HEK293T (cell line): ENCODE measurements at regions not wholly inside any gene's neighbourhood (a gene's known extent, or its start where the extent isn't known, plus 50 kb on each side); places are given as distances from the start of the nearest gene placed in this dataset.

ENCODE experiments used
- BHLHE40 ChIP-seq: fragments of 450-650 bp; IDR thresholded peaks from 2 replicates; pipeline ENCODE4 v1.6.1; 2016; ENCODE audit warnings: mild to moderate bottlenecking, moderate library complexity, borderline replicate concordance
- ELF4 ChIP-seq: fragments of 450-650 bp; IDR thresholded peaks from 2 replicates; pipeline ENCODE4 v1.6.1; 2017; ENCODE audit warnings: antibody characterized with exemption
- FOXA1 ChIP-seq: fragments of 450-650 bp; IDR thresholded peaks from 2 replicates; pipeline ENCODE4 v1.6.1; 2016; ENCODE audit warnings: mild to moderate bottlenecking
- FOXM1 ChIP-seq: fragments of 450-650 bp; IDR thresholded peaks from 2 replicates; pipeline ENCODE4 v1.6.1; 2017; ENCODE audit warnings: mild to moderate bottlenecking, borderline replicate concordance
- LEF1 ChIP-seq: fragments of 450-650 bp; IDR thresholded peaks from 2 replicates; pipeline ENCODE4 v1.6.1; 2017; ENCODE audit warnings: mild to moderate bottlenecking, borderline replicate concordance
- SP1 ChIP-seq: fragments of 450-650 bp; IDR thresholded peaks from 2 replicates; pipeline ENCODE4 v1.6.1; 2017
- TARDBP ChIP-seq: fragments of 450-650 bp; IDR thresholded peaks from 2 replicates; pipeline ENCODE4 v1.6.1; 2016
- ZNF384 ChIP-seq: fragments of 450-650 bp; IDR thresholded peaks from 2 replicates; pipeline ENCODE4 v1.6.1; 2016

DNA sequence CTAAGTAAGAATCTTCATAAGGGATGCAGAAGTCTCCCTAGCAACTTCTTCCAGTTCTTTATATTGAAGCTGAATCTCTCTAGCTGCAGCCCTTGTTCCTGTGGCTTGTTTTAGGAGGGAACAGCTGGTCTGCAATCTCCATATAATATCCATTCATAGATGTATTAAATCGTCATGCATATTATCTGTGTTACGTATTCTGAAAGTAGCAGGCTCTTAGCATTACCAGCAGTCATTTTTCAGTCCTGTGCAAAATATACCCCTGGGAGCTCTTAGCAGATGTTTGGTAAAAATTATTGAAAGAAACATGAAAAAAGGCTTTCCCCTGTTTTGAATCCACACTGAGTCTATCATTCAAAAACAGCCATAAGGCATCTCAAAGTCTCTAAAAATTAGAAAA lies 385.3 kb downstream of the IRS1 start:
- TF ChIP-seq SP1, result no peak
- TF ChIP-seq FOXM1, result no peak
- TF ChIP-seq ELF4, result no peak
- TF ChIP-seq LEF1, result no peak
- no peak for TF ChIP-seq TARDBP
- TF ChIP-seq FOXA1, result no peak
- TF ChIP-seq ZNF384, result no peak
- TF ChIP-seq BHLHE40, result no peak
